T47D (cell line): ENCODE measurements at regions not wholly inside any gene's neighbourhood (a gene's known extent, or its start where the extent isn't known, plus 50 kb on each side); places are given as distances from the start of the nearest gene placed in this dataset.

ENCODE experiments used
- DNase-seq, 2 experiments: peaks; one replicate each; pipeline versions ENCODE4 v3.0.0 to v3.0.0-alpha.2; 2011 to 2012; ENCODE audit warnings: low read depth in 1 of 2, low spot score in 1 of 2
- JUND ChIP-seq: IDR thresholded peaks from 2 replicates; pipeline ENCODE4 v1.6.1; 2012; ENCODE audit warnings: low read depth
- in situ Hi-C: cut with HindIII; loops from 2 replicates; pipeline ENCODE4 v1.10.0; 2016; ENCODE audit warnings: low sequenced_read_pairs, low pct_unique_long_range_greater_than_20kb

DNA sequence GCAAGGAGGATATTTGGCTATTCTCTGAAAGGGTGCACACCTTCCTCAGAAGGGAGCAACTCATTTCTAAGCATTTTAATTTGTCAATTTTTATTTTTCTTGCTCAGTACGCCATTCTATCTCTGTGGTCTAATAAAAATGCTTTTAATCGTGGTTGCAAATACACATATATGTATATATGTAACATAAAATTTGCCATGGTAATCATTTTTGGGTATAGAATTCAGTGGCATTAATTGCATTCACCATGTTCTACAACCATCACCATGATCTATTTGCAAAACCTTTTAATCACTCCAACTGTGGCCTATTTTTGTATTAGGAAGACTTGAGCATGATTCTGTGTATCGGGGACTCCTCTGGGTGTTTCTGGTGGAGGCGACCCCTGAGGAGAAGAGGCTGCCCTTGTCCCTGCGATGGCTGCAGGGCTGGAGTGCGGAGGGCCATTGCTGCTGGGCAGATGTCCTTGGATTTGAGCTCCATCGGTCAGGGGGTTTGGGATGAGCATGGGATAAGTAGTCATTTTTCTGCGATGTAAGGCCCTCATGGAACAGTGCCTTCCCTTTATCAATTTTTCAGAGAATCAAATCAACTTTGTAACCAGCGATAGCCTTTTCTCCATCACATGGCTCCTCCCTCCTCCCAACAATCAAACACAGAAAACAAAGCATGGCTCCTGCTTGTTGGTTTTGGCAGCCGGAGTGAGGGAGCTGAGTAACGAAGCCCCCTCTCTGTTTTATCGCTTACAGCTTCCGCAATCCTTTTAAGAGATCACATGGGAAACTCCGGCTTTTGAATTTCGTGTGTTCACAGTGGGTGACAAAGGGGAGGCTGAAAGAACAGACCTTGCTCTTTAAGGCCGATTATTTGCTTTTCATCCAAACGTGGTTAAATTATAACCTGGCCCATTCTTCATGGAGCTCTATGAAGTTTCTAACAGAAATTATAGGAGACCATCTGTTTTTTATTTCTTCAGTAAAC is 187.3 kb downstream of the TENT4A start:
- no peak for DNase-seq
- in situ Hi-C loops = no loop called here
- no peak for TF ChIP-seq JUND

DNA sequence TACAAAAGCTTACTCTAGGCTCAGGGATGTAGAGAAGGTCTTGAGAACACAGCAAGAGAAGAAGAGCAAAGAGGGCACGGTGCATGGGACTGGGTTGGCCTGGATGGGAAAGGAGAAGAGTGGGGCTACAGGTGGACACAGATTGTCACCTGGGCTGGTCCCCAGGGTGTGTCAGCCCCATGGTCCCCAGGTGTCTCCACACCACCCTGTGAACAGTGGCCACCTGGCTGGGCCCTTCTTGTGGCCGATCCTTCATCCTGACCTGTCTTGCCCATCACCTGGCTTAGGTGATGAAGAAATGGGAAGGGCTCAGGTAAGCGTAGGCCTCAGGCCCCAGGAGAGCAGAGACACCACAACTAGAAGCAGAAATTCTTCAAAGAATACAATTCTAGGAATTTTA is 188.9 kb downstream of the TENT4A start:
- DNase-seq = no peak
- in situ Hi-C loops = no loop called here
- TF ChIP-seq JUND = no peak

DNA sequence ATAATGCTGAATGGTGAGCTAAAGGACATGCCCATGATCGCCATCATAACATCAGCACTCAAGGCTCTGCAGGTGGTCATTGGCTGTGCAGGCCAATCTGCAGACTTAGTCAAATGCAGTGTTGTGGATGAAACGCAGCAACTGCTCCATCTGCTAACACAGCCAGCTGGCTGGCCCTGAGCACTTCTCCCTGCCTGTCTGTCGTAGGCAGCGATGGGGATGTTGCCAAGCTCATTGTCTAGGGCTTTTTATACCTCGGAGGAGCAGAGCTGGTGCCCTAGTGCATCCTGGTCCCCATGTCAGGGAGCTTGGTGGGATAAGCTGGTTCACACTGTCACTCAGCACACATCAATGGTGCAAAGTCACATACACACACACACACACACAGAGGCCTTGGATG is 189.4 kb downstream of the TENT4A start:
- in situ Hi-C loops = no loop called here
- no peak for DNase-seq
- TF ChIP-seq JUND = no peak

DNA sequence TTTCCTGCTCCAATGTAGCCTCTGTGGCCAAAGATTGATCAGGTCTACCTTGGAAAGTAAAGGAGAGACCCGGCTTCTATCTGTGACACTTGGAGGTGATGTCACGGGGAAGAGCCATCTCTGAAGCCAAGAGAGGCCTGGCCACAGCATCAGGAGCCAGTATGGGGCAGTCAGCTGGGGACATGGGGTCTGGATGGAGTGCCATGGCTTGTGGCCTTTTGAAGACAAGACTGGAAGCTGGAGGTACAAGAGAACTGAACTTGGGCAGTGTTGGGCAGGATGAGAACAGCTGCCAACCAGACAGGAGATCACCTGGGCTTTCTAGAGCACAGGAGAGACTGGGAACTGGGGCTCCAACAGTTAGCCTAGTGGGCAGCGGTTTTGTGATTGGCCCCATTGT is 190.7 kb downstream of the TENT4A start:
- DNase-seq = no peak
- no peak for TF ChIP-seq JUND
- in situ Hi-C loops = no loop called here

DNA sequence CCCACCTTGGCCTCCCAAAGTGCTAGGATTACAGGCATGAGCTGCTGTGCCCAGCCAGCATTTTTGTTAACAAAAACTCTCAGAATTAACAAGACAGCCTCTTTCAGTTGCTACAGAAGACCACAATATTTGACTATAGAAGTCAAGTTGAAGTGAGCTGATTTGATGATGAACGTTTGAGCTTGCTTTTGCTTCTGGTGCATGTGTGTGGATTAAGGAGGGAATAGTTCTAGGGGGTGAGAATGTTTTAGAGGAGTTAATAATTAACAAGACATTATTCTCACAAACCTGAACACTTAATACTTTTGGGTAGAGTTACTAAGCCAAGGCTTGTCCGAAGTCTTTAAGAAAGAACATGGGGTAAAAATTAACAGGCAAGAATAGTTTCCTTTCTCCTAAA is 191.6 kb downstream of the TENT4A start:
- TF ChIP-seq JUND = no peak
- DNase-seq = no peak
- in situ Hi-C loops = no loop called here

DNA sequence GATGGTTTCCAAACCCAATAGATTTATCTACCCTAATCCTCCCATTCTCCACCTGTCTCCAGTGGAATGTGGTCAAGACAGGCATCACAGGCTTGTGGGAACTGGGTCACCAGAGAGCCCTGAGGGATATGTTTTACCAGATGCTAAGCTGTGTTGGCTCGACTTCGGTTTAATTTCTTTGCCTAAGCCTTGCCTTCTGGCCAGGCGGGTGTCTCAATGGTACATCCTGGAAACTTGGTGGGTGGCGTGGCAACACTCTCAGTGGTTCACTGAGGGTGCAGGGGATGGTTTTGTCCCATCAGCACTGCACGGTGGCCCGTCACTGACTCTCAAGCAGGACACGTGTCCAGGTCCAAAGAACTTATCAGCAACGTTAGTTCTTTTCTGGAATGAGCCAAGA is 192.2 kb downstream of the TENT4A start:
- in situ Hi-C loops = no loop called here
- peak in 1 of 2 experiments; percentile 27 for DNase-seq

DNA sequence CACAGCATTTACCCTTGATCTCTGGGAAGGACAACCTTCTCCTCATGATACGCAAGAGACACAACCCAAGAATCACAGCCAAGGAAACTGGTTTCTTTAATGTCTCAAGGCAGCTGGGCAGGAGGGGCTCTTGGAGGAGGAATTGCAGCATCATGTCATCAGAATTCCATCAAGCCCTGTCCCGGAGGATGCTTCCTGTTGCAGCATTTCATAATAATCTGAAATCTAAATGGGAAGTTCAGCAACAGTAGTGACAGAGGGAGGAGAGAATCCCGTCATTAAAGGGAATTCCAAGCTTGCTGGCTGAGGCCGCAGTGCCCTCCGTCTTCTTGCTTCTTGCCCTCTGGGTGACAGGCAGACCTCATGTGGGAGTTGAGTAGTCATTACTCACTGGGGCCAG is 192.7 kb downstream of the TENT4A start:
- TF ChIP-seq JUND = no peak
- peak in 1 of 2 experiments; percentile 7 for DNase-seq
- in situ Hi-C loops = no loop called here

More for the DNA sequence above, 192.2 kb downstream of the TENT4A start:
- TF ChIP-seq JUND = no peak

DNA sequence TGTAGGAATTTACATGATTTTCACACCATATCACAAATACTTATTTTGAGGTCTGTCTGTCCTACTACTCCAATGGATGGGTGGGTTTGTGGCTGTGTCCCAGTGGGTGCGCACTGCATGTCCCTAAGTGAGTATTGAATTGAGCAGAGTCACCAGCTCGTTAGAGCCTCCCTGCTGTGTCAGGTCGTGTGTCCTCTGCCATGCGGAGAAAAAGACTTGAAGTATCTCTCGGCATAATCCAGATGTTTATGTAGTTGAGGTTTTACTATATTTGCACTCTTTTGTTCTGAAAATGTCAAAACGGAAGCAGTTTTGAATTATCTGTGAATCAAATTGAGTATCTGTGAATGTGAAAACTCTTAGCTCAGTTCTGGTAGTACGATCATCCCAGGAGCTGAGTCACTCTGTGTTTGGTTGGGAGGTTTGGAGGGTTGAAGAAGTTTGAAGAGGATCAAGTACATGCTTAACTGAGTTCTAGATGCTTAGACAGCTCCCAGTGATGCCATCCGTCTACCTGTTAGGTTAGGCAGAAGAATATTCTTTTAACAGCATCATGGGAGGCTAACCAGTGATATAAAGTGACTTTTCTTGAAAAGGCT is 194.2 kb downstream of the TENT4A start:
- in situ Hi-C loops = no loop called here
- no peak for TF ChIP-seq JUND
- no peak for DNase-seq

DNA sequence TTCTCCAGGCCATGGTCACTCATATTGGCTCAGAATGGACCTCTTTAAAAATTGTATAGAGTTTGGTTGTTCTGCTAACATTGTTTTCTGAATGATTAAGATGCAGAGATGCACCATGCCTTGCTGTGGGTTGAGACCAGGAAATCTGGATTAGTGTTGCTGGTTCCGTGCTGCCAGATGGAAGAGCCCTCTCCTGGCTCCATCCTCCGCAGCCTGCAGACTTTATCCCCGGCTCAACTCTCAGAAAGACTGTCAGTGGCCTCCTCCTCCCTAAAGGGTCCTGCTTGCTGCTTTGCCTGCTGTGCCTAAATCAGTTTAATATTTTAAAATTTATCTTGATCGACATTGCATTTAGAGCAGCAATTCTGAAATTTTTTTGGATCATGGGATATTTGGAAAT is 196.7 kb downstream of the TENT4A start:
- DNase-seq = no peak
- in situ Hi-C loops = no loop called here
- no peak for TF ChIP-seq JUND

DNA sequence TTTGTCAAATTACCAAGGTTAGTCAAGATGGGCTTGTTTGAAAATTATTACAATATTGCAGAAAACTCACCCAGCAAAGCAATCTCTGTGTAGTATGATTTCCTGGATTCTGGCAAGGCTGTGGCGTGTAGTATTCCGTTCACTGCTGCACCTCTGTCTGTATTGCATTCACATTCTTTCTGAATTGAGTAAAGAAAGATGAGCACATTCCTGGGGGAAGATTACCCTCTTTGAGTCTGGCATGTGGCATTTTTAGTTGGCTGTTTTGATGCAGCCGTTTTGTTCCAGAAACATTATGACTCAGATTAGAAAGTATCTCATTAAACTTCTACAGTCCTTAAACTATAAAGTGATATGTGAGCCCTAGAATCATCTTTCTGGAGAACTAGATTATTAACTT is 197.7 kb downstream of the TENT4A start:
- in situ Hi-C loops = no loop called here
- DNase-seq = no peak
- no peak for TF ChIP-seq JUND

DNA sequence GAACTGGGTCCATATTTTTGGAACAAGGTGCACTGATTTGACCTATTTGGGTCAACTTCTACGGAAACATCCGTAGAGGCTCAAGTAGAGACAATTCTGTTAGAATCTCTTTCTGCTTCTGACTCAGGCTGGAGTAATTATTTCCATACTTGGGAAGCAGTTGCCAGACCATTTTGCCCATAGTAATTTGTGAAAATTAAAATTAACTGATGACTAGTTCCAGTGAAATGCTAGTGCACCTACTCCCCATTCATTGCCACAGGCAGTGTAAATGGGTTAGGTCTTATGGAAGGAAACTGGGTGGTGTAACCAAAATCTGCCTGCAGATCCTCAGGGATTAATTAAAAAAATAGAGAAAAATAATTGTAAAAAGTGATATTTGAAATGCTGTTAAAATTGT is 201.1 kb downstream of the TENT4A start:
- no peak for TF ChIP-seq JUND
- DNase-seq = no peak
- in situ Hi-C loops = no loop called here

DNA sequence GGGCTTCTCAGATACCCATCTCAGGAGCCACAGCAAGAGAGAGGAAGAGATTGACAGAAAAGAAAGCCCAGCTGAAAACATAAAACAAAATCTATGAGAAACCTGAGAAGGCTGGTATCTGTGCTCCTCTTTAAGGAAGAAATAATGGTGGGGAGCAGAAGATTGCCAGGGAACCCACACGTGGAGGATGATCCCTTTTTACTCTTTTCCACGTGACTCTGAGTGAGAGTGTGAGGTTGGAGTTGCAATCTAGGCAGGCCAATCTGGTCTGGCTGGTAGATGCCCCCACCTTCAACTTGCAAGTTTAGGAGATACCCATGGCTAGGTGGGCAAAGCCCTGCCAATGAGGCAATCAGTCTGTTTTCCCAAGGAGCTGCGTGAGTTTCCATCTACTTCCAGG is 202.3 kb downstream of the TENT4A start:
- in situ Hi-C loops = no loop called here
- DNase-seq = no peak
- no peak for TF ChIP-seq JUND

DNA sequence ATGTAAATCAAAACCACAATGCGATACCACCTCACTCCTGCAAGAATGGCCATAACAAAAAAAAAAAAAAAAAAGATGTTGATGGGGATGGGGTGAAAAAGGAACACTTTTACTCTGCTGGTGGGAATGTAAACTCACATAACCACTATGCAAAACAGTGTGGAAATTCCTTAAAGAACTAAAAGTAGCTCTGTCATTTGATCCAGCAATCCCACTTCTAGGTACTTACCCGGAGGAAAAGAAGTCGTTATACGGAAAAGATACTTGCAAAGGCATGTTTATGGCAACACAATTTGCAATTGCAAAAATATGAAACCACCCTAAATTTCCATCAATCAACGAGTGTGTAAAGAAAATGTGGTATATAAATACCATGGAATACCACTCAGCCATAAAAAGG is 205.0 kb downstream of the TENT4A start:
- no peak for TF ChIP-seq JUND
- DNase-seq = no peak
- in situ Hi-C loops = no loop called here
